Renal cortical epithelial cell (primary cell): ENCODE measurements at regions not wholly inside any gene's neighbourhood (a gene's known extent, or its start where the extent isn't known, plus 50 kb on each side); places are given as distances from the start of the nearest gene placed in this dataset.

Experiments
- DNase-seq: peaks from one replicate; pipeline ENCODE4 v3.0.0-alpha.2; 2011; ENCODE audit warnings: low read depth

- no peak for DNase-seq
Observed at GRCh38 chrY:8202837-8203236, 1134.4 kb upstream of the TSPY4 start.

GRCh38 chrY:8241144-8241543 lies 1096.1 kb upstream of the TSPY4 start:
- DNase-seq = no peak

- DNase-seq = no peak
Observed at GRCh38 chrY:8273807-8274206, 1063.5 kb upstream of the TSPY4 start.

GRCh38 chrY:8305021-8305420 lies 1032.2 kb upstream of the TSPY4 start:
- DNase-seq = no peak

DNA sequence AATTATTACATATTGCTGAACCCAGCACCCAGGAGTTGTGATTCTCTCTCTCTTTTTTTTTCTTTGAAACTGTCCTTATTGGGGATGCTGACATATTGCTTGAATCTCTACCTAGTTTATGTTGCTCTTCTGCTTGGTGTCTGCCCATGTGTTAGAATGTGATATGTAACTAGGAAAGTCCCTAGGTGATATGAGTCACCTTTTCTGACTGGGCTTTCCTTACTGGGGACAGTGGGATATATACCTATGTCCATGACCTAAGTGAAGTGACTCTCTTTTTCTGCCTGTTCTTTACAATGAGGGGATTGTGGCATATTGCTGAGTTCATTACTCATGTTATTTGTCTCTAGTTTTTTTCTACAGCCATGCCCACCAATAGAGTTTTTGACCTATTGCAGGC lies 1013.2 kb upstream of the TSPY4 start:
- DNase-seq = no peak

- DNase-seq = no peak
Observed at GRCh38 chrY:8326944-8327343, 1010.3 kb upstream of the TSPY4 start.

- no peak for DNase-seq
Observed at GRCh38 chrY:8327708-8328354, 1009.4 kb upstream of the TSPY4 start.

DNA sequence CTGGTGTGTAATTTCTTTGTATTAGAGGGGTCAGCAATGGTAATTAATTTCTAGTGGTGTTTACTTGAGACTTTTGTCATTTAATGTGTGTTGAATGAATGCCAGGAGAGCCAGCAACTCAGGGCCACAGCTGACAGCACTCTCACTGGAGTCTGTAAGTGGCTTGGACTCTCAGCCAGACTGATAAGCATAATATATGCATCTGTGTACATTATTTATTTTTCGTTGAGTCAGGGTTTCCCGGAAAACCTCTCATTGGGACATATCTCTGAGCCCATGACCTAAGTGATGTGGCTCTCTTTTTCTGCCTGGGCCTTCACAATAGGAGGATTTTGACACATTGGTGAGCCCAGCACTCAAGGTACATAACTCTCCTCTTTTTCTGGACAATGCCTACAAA lies 1007.8 kb upstream of the TSPY4 start:
- DNase-seq = no peak

GRCh38 chrY:8329929-8330328 lies 1007.3 kb upstream of the TSPY4 start:
- no peak for DNase-seq

DNA sequence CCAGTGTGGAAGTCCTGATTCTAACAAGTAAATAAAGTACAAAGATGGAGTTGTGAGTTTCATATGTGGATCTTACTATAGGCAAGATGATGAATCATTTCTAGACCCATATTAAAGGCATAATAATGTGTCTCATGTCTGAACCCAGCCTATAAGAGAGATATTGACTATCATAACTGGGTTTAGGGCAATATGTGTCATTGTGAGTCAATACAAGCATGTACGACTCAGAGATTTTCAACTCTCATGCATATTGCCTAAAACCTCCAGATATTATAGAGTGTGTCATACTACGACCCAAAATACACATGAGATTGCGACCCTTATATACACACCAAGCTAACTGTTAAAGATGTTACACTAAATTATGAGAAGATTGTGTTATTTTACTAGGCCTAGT lies 1003.9 kb upstream of the TSPY4 start:
- DNase-seq = no peak

- DNase-seq = no peak
Observed at GRCh38 chrY:8335299-8335835, 1001.9 kb upstream of the TSPY4 start.

- peak; percentile 4 for DNase-seq
Observed at GRCh38 chrY:8336112-8336774, 1001.0 kb upstream of the TSPY4 start.

- no peak for DNase-seq
Observed at GRCh38 chrY:8341000-8341399, 996.3 kb upstream of the TSPY4 start.

GRCh38 chrY:8342173-8342572 lies 995.1 kb upstream of the TSPY4 start:
- DNase-seq = no peak

GRCh38 chrY:8351241-8351640 lies 986.0 kb upstream of the TSPY4 start:
- DNase-seq = no peak

DNA sequence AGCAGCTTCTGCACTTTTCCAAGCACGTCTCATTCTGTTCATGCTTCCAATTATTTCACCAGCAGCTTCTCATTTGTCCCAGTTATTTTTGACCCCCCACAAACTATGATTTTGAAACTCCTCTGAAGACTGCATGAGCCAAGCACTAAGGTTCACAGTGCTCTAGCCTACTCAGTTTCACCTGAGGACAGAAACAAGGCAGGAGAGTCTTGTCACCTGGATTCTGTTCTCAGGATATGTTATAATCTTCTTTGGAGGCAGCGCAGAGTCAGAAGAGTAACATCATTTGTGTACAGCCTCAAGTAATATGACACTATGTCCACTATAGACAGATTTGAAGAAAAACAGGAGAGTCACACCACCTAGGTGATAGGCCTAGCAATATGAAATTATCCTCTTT lies 985.1 kb upstream of the TSPY4 start:
- no peak for DNase-seq

GRCh38 chrY:8358161-8358560 lies 979.1 kb upstream of the TSPY4 start:
- DNase-seq = no peak

GRCh38 chrY:8361715-8362114 lies 975.5 kb upstream of the TSPY4 start:
- no peak for DNase-seq

GRCh38 chrY:8377491-8377890 lies 959.8 kb upstream of the TSPY4 start:
- DNase-seq = no peak

DNA sequence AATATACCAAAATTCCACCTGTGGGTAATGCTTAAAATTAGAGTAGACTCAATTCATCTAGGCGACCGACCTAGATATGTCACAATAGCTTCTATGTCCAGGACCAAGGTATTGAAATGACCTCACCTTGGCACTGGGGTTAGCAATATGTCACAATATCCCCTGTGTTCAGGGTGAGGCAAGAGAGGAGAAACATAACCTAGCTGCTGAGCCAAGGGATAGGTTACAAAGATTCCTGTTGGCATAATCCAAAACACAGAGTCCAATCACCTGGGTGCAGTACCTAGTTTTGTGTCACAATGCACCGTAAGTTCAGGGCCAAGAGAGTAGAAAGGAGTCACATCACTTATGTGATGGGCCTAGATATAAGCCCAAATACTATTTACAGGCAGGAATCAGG lies 957.5 kb upstream of the TSPY4 start:
- no peak for DNase-seq

- DNase-seq = no peak
Observed at GRCh38 chrY:8381425-8381824, 955.8 kb upstream of the TSPY4 start.

GRCh38 chrY:8386053-8386452 lies 951.2 kb upstream of the TSPY4 start:
- no peak for DNase-seq

DNA sequence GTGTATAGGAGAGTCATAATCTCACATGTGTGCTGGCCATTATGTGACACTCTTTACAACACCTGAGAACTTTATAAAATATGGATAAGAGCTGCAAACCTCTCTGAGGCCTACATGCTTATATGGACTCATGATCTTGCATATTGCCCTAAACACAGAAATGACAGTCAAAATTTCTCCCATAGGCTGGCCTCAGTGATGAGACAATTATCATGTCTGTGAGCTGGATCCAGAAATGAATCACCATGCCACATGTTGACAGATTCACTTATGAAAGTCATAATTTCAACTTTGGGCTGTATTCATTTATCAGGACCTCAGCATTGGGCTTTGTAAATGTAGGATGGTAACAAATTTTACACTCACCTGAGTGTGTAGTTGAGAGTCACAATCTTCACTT lies 948.8 kb upstream of the TSPY4 start:
- DNase-seq = no peak

GRCh38 chrY:8390310-8390709 lies 947.0 kb upstream of the TSPY4 start:
- no peak for DNase-seq
